HG03139 (cell line): ENCODE measurements at regions not wholly inside any gene's neighbourhood (a gene's known extent, or its start where the extent isn't known, plus 50 kb on each side); places are given as distances from the start of the nearest gene placed in this dataset.

ENCODE experiments used
- ATAC-seq: cut with Tn5 transposase; IDR thresholded peaks from one replicate; pipeline ENCODE4 v1.9.1; 2021; ENCODE audit not compliant: unreplicated experiment

- no peak for ATAC-seq
Observed at GRCh38 chr4:138927072-138927471, 88.5 kb upstream of the NOCT start.

GRCh38 chr4:138925495-138925894 is 90.1 kb upstream of the NOCT start:
- ATAC-seq, result no peak

GRCh38 chr4:138919094-138919936 is 96.3 kb upstream of the NOCT start:
- ATAC-seq, result no peak

GRCh38 chr4:138918169-138918869 is 97.3 kb upstream of the NOCT start:
- no peak for ATAC-seq

DNA sequence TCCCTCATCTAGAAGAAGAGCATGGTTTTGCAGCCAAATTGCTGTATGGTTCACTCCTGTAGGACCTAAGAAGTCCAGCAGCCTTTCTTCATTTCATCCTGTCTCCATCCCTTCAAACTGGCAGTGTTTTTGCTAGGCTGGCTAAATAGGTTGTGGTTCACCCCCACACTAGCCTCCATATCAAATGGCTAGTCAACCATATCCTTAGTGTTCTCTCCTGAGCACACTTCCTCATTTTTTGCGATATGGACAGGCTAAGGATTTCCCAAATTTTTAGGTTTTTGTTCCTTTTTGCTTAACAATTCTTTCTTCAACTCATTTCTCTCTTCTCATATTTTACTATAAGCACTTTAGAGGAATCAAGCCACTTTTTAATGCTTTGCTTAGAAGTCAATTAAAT is 98.8 kb upstream of the NOCT start:
- ATAC-seq, result no peak

DNA sequence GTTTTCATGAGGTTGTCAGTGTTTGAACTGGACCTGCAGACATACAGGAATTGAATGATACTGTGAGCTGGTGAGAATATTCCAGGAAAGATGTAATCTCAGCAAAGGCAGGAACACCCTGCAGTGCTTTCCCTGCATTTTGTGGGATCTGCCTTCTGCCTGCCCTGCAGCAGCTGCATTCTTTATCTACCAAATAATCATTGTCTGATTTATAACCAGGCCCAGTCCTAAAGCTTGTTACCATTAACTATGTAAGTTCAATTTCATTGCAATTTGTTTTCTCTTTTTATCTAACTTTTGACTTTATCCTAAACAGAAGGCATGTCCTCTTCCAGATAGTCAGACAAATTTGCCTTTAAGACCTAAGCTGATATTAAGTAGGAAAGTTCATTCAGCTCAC is 99.8 kb upstream of the NOCT start:
- no peak for ATAC-seq

GRCh38 chr4:138912704-138913340 is 102.8 kb upstream of the NOCT start:
- no peak for ATAC-seq

- no peak for ATAC-seq
Observed at GRCh38 chr4:138911909-138912703, 103.5 kb upstream of the NOCT start.

- ATAC-seq, result no peak
Observed at GRCh38 chr4:138910914-138911336, 104.7 kb upstream of the NOCT start.

DNA sequence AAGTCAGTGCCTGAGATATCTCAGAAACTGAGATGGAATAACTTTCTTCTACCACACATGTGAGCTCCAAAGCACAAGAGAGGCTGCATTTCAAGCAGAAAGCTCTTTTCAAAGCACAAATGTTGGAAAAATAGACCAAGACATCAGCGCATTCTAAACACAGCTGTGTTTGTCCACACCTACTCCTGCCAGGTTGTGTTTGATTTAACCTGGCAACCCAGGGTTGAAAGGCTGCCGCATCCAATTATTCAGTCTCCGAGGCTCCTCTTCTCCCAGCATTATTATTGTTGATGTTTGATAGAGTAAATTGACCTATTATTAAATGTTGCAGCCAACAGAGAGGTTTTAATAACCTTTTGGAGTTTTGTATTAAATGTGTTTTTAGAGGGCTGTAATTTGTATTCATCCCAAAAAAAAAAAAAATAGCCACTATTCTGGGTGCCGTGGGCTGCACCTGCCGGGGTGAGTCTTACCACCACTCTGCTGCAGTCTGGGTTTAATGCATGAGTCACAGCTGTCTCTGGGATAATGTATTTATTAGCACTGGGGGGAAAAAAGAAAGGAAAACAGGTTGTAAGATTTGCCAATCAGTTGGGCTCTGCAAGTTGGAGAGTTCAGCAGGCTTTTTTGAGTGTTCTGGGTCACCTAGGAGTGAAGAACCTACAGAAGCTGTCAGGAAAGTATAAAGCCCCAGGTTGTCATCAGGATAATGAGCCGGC is 105.2 kb upstream of the NOCT start:
- no peak for ATAC-seq

DNA sequence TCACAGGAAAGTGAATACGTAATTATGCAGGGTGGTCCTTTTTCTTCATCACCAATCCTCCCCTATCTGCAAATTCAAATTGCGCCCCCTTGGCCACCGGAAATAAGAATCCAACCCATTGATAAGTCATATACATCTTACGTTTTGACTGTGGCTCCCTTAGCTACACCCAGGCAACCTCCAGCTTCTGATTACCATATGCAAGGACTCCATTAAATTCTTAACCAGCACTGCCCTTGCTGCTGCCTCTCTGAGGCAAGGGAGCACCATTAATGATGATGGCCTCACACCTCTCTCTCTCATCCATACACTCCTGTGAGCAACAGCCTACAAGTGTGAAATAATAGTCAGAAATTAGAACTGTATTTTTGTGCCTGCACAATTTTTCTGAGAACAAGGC is 106.0 kb upstream of the NOCT start:
- ATAC-seq, result no peak

GRCh38 chr4:138908134-138908533 is 107.4 kb upstream of the NOCT start:
- ATAC-seq, result no peak

GRCh38 chr4:138907174-138907573 is 108.4 kb upstream of the NOCT start:
- no peak for ATAC-seq

- no peak for ATAC-seq
Observed at GRCh38 chr4:138904793-138905192, 110.8 kb upstream of the NOCT start.

DNA sequence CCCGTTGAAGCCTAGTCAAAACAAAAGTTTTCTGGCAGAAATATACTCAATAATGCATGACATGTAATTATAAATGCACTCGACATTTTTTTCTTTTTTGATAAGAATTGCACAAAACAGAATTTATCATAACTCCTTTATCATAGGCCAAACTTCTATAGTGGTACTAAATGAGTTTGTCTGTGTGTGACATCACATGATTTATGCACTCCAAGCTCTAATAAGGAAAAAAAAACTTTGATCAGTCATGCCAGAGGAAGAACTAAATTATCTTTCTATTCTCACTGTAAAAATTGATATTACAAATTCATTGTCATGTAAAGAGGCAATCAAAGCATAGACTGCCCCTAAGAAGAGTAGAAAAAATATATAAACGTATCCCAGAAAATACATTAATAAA is 112.4 kb upstream of the NOCT start:
- no peak for ATAC-seq

- ATAC-seq, result no peak
Observed at GRCh38 chr4:138902705-138903104, 112.9 kb upstream of the NOCT start.

DNA sequence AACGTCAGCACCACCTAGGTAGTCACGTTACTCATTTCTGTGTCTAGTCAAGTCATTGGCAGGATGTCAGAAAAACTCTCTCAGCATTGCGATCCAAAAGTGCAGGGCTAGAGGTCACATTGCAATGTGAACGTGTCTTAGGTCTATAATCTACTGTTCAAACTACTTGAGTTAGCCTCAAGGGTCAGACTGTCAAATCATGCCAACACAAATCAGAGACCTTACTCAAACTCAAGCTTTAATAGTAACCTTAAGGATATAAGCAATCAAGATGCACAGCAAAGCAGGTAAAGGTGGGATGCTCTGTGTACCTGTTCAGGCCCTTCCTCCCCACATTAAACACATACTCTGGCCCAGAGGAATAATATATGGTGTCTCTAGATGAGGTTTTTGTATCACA is 114.4 kb upstream of the NOCT start:
- ATAC-seq, result no peak

DNA sequence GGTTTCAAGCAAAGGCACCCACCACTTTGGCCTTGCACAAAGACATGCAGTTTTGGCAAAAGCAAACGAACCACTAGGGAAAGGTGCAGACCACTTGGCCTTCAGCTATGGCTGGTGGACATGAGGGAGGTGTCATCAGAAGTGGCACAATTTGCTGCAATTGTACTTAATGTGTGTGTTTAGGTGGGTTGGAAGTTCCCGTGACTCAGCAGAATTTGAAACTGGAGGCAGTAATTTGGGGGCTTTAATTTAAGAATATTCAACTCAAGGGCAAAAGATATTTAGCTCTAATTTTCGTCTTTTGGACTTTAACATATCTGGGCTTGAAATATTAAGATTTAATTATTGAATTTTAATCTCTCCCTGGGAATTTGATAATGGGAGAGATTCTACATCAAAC is 115.6 kb upstream of the NOCT start:
- ATAC-seq, result no peak

- ATAC-seq, result no peak
Observed at GRCh38 chr4:138898282-138898681, 117.3 kb upstream of the NOCT start.

GRCh38 chr4:138897811-138898226 is 117.8 kb upstream of the NOCT start:
- ATAC-seq, result no peak

DNA sequence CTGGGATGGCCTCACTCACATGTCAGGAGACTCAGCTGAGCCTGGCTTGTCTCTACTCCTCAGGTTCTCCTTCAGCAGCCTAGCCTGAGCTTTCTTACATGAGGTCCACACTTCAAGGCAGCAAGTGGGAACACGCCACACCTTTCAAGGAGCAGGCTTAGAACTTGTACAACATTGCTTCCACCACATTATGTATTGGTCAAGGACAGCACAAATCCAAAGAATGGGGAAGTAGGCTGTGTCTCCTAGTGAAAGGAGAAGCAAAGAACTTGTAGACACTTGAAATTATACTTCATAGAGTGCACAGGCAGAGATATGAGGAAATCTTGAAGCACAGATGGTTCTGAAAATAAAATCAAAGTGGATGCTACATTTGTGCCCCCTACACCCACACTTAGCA is 120.9 kb upstream of the NOCT start:
- ATAC-seq, result no peak
